Mesodermal cell (in vitro differentiated cells): ENCODE measurements at regions not wholly inside any gene's neighbourhood (a gene's known extent, or its start where the extent isn't known, plus 50 kb on each side); places are given as distances from the start of the nearest gene placed in this dataset.
"Not testable (repeated sequence)": the region's sequence is repeated elsewhere in the genome, so short reads cannot be mapped to it uniquely, and the experiment has no call there.

Experiments used
- H3K27ac ChIP-seq: 2 replicates; pipeline ENCODE4 v1.7.0; 2013; ENCODE audit warnings: mild to moderate bottlenecking, low read depth, low read length, moderate library complexity; ENCODE audit not compliant: severe bottlenecking
- H3K36me3 ChIP-seq: 2 replicates; pipeline ENCODE4 v1.7.1; 2013; ENCODE audit warnings: mild to moderate bottlenecking, low read length, moderate library complexity; ENCODE audit not compliant: control insufficient read depth, insufficient read depth
- H3K4me1 ChIP-seq: one replicate; pipeline ENCODE4 v1.7.1; 2013; ENCODE audit warnings: mild to moderate bottlenecking, low read length; ENCODE audit not compliant: insufficient read depth, control insufficient read depth, poor library complexity, severe bottlenecking
- H3K4me3 ChIP-seq: 2 replicates; pipeline ENCODE4 v1.7.0; 2013; ENCODE audit warnings: low read length, control low read depth, mild to moderate bottlenecking; ENCODE audit not compliant: insufficient read depth, poor library complexity, severe bottlenecking; ENCODE audit errors: extremely low read depth
- H3K9me3 ChIP-seq: 2 replicates; pipeline ENCODE4 v1.7.1; 2013; ENCODE audit warnings: mild to moderate bottlenecking, low read length, moderate library complexity; ENCODE audit not compliant: control insufficient read depth
- WGBS, 2 experiments: methylation state at CpG; one replicate each; pipeline ENCODE4 v1.1.5; 2013; ENCODE audit warnings: missing lambda C conversion rate in 2 of 2; ENCODE audit not compliant: insufficient coverage in 2 of 2; 5-methylcytosine and 5-hydroxymethylcytosine counted together

- Histone ChIP-seq H3K9me3 (no peaks in the 10 kb centered on the region), H3K4me3 (no peak overlapping the region), H3K27ac (no peak overlapping the region), H3K36me3 (no peaks in the 10 kb centered on the region), H3K4me1 (no peaks in the 10 kb centered on the region)
- WGBS, 2 experiments = 94 to 95% methylated on average over 3 of the region's 4 CpGs
Observed at GRCh38 chr12:17132336-17132735, 526.4 kb upstream of the LMO3 start.

- 90 to 97% methylated on average over 3 of the region's 3 CpGs for WGBS, 2 experiments
- H3K36me3 ChIP-seq, H3K4me3 ChIP-seq, H3K4me1 ChIP-seq, H3K9me3 ChIP-seq, H3K27ac ChIP-seq: not testable (repeated sequence)
Observed at GRCh38 chr12:17116538-17116937, 510.6 kb upstream of the LMO3 start.

DNA sequence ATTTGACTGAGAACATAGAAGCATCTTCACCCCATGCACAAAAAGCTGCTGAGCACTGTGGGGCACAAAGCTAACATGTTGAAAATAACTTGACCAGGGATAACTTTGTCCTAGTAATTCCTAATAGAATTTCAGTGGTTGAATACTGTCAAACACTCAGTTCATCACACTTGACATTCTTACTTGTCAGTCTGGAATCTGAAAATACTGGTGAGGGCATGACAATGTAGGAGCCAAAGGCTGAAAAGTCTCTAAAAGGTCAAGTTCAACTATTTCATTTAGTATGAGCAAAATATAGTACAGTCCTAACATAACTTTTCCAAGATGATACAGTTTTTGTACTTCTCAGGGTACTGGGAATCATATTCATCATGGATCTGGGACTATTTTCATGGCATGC lies 504.4 kb upstream of the LMO3 start:
- Histone ChIP-seq H3K4me3 (no peak overlapping the region), H3K27ac (no peak overlapping the region), H3K36me3 (no peaks in the 10 kb centered on the region), H3K9me3 (no peaks in the 10 kb centered on the region), H3K4me1 (no peaks in the 10 kb centered on the region)

DNA sequence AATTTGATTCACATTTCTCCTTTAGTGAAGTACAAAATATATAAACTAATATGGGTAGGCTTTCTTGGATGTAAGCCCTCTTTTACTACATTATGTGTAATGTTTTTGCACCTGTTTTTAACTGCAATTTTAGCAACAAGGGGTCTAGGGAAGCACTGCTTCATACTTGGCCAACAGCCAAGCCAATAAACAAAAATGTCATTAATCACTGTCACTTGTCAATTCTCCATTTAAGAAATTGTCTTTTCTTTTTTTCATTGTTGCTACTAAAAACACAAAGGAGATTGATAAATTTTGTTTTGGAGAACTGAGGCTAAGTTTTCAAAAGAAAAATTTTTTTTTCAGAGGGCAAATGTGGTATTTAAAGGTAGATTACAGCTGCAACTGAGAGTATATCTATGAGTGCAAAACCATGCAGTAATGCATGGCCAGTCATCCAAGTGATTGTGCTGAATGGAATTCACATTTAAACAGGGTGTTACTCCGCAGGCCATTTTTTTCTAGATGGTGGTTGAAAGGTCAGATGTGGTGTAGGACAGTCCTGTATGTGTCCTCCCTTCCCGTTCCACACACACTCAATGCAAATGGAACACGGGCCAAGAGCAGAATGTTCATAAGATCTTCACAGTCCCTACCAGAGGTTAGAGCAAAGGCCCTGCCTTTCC lies 503.0 kb upstream of the LMO3 start:
- H3K4me1 ChIP-seq = no peaks in the 10 kb centered on the region
- no peaks in the 10 kb centered on the region for H3K36me3 ChIP-seq
- no peak overlapping the region for H3K27ac ChIP-seq
- H3K4me3 ChIP-seq = no peak overlapping the region
- WGBS, 2 experiments = 100% methylated on average over 1 of the region's 3 CpGs; no CpG with 5 or more reads in 1 of the 2 experiments
- no peaks in the 10 kb centered on the region for H3K9me3 ChIP-seq

- H3K27ac ChIP-seq = no peak overlapping the region
- H3K36me3 ChIP-seq = no peaks in the 10 kb centered on the region
- WGBS, 2 experiments = 71% methylated on average over 1 of the region's 2 CpGs; no CpG with 5 or more reads in 1 of the 2 experiments
- no peaks in the 10 kb centered on the region for H3K9me3 ChIP-seq
- H3K4me1 ChIP-seq = no peaks in the 10 kb centered on the region
- no peak overlapping the region for H3K4me3 ChIP-seq
Observed at GRCh38 chr12:17104801-17105200, 498.8 kb upstream of the LMO3 start.

- no peak overlapping the region for H3K27ac ChIP-seq
- H3K4me3 ChIP-seq = no peak overlapping the region
- no peaks in the 10 kb centered on the region for H3K4me1 ChIP-seq
- H3K9me3 ChIP-seq = peaks cover 4% of the 10 kb centered on the region
- no peaks in the 10 kb centered on the region for H3K36me3 ChIP-seq
- 81 to 95% methylated on average over 7 to 8 of the region's 11 CpGs for WGBS, 2 experiments
Observed at GRCh38 chr12:17097674-17098073, 491.7 kb upstream of the LMO3 start.

- H3K36me3 ChIP-seq = no peaks in the 10 kb centered on the region
- H3K4me1 ChIP-seq = no peaks in the 10 kb centered on the region
- H3K9me3 ChIP-seq = no peaks in the 10 kb centered on the region
- H3K27ac ChIP-seq = no peak overlapping the region
- H3K4me3 ChIP-seq = no peak overlapping the region
Observed at GRCh38 chr12:17084831-17085230, 478.9 kb upstream of the LMO3 start.

DNA sequence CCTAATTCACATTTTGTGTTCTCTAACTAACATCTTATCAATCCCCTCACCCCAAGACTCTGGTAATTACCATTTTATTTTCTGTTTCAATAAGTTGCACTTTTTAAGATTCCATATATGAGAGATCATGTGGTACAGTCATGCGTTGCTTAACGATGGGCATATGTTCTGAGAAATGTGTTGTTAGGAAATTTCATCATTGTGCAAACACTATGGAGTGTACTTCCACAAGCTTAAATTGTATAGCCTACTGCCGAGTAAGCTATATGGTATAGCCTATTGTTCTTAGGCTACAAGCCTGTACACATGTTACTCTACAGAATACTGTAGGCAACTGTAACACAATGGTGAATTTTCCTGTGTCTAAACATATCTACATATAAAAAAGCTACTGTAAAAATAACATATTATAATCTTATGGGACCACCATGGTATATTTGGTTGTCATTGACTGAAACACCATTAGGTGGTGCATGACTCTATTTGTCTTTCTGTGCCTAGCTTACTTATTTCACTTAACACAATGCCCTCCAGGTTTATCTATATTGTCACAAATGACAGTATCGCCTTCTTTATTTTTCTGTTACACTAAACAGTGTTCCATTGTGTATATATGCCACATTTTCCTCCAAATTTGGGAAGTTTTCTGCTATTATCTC lies 473.4 kb upstream of the LMO3 start:
- 73 to 80% methylated on average over 2 to 3 of the region's 4 CpGs for WGBS, 2 experiments
- Histone ChIP-seq H3K9me3 (no peaks in the 10 kb centered on the region), H3K36me3 (no peaks in the 10 kb centered on the region), H3K4me1 (no peaks in the 10 kb centered on the region), H3K27ac (no peak overlapping the region), H3K4me3 (no peak overlapping the region)

GRCh38 chr12:17077594-17077993 lies 471.6 kb upstream of the LMO3 start:
- no peaks in the 10 kb centered on the region for H3K36me3 ChIP-seq
- no peak overlapping the region for H3K4me3 ChIP-seq
- no peak overlapping the region for H3K27ac ChIP-seq
- no CpG with 5 or more reads among the region's 3 CpGs for WGBS, 2 experiments
- H3K4me1 ChIP-seq = no peaks in the 10 kb centered on the region
- no peaks in the 10 kb centered on the region for H3K9me3 ChIP-seq

DNA sequence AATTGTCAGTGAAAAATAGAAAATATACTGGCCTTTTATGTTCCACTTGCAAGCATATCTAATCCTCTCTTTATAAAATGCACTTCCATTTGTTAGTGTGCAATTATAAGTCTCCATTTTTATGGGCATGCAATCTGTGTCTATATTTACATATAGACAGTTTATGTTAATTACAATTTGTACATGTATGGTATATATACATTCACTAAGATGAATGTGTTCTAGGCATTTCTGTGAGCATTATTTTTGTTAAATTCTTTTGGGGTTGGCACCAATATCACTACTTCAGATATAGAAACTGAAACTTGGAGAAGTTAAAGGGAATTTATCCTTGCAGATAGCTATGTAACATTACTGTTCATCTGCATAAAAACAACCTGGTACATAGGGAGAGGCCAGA lies 470.8 kb upstream of the LMO3 start:
- Histone ChIP-seq H3K36me3 (no peaks in the 10 kb centered on the region), H3K9me3 (no peaks in the 10 kb centered on the region), H3K4me3 (no peak overlapping the region), H3K27ac (no peak overlapping the region), H3K4me1 (no peaks in the 10 kb centered on the region)

DNA sequence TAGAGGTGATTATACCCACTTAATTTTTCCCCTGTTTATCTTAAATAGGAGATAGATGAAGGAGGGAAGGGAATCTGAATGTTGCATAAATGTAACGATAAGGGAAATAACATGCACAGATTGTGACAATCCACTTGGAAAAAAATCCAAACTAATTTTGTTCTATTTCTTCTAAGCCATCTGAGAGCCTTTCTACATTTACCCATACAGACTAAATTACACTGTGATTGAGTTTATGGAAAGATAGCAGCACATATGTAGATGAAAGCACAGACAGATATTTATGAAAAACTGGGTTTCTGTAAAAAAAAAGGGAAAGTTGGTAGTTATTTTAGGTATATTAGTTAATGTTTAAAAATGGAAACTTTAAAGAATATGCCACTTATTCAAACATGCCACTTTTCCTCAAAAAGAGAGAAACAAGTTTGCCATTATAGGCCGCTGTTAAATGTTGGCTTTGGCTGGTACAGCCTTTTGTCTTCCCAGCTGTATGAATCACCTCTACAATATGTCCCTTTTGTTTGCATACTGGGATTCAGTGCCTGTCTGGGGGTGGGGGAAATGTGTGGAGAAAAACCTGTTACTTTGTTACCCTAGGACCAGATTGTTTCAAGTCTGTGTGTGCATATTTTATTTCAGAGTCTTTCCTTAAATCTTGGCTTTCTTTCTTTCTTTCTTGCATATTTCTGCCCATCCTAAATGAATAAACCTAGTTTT lies 470.2 kb upstream of the LMO3 start:
- no peak overlapping the region for H3K4me3 ChIP-seq
- H3K9me3 ChIP-seq = no peaks in the 10 kb centered on the region
- no peaks in the 10 kb centered on the region for H3K4me1 ChIP-seq
- no peak overlapping the region for H3K27ac ChIP-seq
- H3K36me3 ChIP-seq = no peaks in the 10 kb centered on the region
- WGBS, 2 experiments = no CpG with 5 or more reads among the region's 2 CpGs
